ENCODE measurements at regions not wholly inside any gene's neighbourhood (a gene's known extent, or its start where the extent isn't known, plus 50 kb on each side); places are given as distances from the start of the nearest gene placed in this dataset.

DNA sequence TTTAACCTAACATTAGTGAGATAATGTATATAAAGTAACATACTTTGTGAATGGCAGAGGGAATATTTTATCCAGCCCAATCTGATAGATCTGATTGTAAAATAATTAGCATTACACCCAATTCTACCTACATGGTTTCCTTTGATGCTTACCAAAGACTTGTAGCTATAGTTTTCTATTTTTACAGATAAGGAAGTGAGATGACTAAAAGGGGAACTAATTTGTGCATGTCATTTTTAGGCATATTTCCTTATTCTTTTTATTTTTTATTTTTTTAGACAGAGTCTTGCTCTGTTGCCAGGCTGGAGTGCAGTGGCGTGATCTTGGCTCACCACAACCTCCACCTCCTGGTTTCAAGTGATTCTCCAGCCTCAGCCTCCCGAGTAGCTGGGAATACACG, 793.7 kb upstream of the LRRC4C start:
- TF ChIP-seq, protein P1, sequence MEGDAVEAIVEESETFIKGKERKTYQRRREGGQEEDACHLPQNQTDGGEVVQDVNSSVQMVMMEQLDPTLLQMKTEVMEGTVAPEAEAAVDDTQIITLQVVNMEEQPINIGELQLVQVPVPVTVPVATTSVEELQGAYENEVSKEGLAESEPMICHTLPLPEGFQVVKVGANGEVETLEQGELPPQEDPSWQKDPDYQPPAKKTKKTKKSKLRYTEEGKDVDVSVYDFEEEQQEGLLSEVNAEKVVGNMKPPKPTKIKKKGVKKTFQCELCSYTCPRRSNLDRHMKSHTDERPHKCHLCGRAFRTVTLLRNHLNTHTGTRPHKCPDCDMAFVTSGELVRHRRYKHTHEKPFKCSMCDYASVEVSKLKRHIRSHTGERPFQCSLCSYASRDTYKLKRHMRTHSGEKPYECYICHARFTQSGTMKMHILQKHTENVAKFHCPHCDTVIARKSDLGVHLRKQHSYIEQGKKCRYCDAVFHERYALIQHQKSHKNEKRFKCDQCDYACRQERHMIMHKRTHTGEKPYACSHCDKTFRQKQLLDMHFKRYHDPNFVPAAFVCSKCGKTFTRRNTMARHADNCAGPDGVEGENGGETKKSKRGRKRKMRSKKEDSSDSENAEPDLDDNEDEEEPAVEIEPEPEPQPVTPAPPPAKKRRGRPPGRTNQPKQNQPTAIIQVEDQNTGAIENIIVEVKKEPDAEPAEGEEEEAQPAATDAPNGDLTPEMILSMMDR (conservative IDR thresholded peaks at IDR 0.05 in 1 of 2, IDR thresholded peaks at IDR 0.05 in 1 of 2; ENCODE audit: extremely low read depth in 1 of 2, insufficient read depth in 1 of 2, low read depth in 1 of 2, low read length in 2 of 2), result no peak
- TF ChIP-seq EZH2 (IDR thresholded peaks at IDR 0.05; ENCODE audit: borderline replicate concordance, low read length), result no peak
